ENCODE measurements at regions not wholly inside any gene's neighbourhood (a gene's known extent, or its start where the extent isn't known, plus 50 kb on each side); places are given as distances from the start of the nearest gene placed in this dataset.

DNA sequence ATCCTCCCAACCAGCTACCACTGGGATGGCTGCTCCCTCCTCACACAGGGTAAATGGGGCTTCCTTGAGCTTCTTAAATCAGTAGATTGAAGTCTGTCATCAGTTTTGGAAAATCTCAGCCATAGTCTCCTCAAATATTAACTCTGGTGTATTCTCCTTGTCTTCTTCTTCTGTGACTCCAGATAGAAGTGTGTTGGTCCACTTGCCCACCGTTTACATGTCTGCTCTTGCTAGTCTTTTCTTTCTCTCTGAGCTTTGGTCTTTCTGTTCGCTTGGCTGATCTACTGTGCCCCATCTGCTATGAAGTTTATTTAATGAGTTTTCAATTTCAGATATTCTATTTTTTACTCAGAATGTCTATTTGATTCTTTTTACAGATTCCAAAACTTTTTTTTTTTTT lies 281.7 kb upstream of the HDAC4 start:
- H3K4me3 ChIP-seq (ENCODE audit: low read depth, low read length): no peak overlapping the region
- TF ChIP-seq CTCF (IDR thresholded peaks at IDR 0.05; ENCODE audit: insufficient read depth, low read depth, low read length): no peak
- DNase-seq (ENCODE audit: low read depth): no peak

- no peak for TF ChIP-seq CTCF (IDR thresholded peaks at IDR 0.05; ENCODE audit: insufficient read depth, low read depth, low read length)
- H3K4me3 ChIP-seq (ENCODE audit: low read depth, low read length): no peak overlapping the region
- DNase-seq (ENCODE audit: low read depth): no peak
These were observed 278.9 kb upstream of the HDAC4 start for GRCh38 chr2:239679755-239680154.

GRCh38 chr2:239678666-239679296 lies 278.0 kb upstream of the HDAC4 start:
- no peak for TF ChIP-seq CTCF (IDR thresholded peaks at IDR 0.05; ENCODE audit: insufficient read depth, low read depth, low read length)
- no peak overlapping the region for H3K4me3 ChIP-seq (ENCODE audit: low read depth, low read length)
- no peak for DNase-seq (ENCODE audit: low read depth)

DNA sequence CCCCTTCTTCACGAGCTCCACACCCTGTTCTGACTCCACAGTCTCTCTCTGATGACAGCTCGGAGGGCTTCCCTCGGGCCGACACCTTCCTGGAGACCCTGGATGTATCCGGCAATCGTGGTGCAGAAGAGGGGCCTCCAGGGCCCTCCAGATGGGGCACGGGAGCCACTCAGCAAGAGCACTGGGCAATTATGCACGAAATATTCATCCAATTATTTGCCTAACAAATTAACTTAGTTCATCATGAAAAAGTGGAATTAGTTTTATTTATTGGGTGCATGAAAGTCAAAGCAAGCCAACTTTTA lies 277.3 kb upstream of the HDAC4 start:
- H3K4me3 ChIP-seq (ENCODE audit: low read depth, low read length): no peak overlapping the region
- DNase-seq (ENCODE audit: low read depth): no peak
- no peak for TF ChIP-seq CTCF (IDR thresholded peaks at IDR 0.05; ENCODE audit: insufficient read depth, low read depth, low read length)

GRCh38 chr2:239677453-239678185 lies 276.8 kb upstream of the HDAC4 start:
- H3K4me3 ChIP-seq (ENCODE audit: low read depth, low read length): no peak overlapping the region
- TF ChIP-seq CTCF (IDR thresholded peaks at IDR 0.05; ENCODE audit: insufficient read depth, low read depth, low read length): no peak
- no peak for DNase-seq (ENCODE audit: low read depth)

GRCh38 chr2:239676716-239677452 lies 276.1 kb upstream of the HDAC4 start:
- H3K4me3 ChIP-seq (ENCODE audit: low read depth, low read length): no peak overlapping the region
- no peak for TF ChIP-seq CTCF (IDR thresholded peaks at IDR 0.05; ENCODE audit: insufficient read depth, low read depth, low read length)
- no peak for DNase-seq (ENCODE audit: low read depth)
